RWPE2 (cell line): ENCODE measurements at regions not wholly inside any gene's neighbourhood (a gene's known extent, or its start where the extent isn't known, plus 50 kb on each side); places are given as distances from the start of the nearest gene placed in this dataset.
"Not testable (repeated sequence)": the region's sequence is repeated elsewhere in the genome, so short reads cannot be mapped to it uniquely, and the experiment has no call there.

ENCODE experiments used
- ATAC-seq: fragments of 200-7000 bp; cut with Tn5 transposase; 3 replicates; pipeline ENCODE4 v1.9.1; 2021; ENCODE audit warnings: low read depth
- DNase-seq: peaks from one replicate; pipeline ENCODE4 v3.0.0-alpha.2; 2020; ENCODE audit warnings: low spot score
- H3K27ac ChIP-seq: fragments of 450-650 bp; 2 replicates; pipeline ENCODE4 v1.5.1; 2017; ENCODE audit warnings: mild to moderate bottlenecking; ENCODE audit not compliant: poor library complexity, severe bottlenecking
- H3K27me3 ChIP-seq: fragments of 250-450 bp; sonication (Bioruptor Pico); 2 replicates; pipeline ENCODE4 v1.5.1; 2021; ENCODE audit warnings: mild to moderate bottlenecking, moderate library complexity; ENCODE audit not compliant: insufficient read depth, poor library complexity, severe bottlenecking
- H3K36me3 ChIP-seq: fragments of 250-450 bp; sonication (Bioruptor Pico); 2 replicates; pipeline ENCODE4 v1.5.1; 2020; ENCODE audit warnings: low read depth, mild to moderate bottlenecking, moderate library complexity
- H3K4me1 ChIP-seq: fragments of 250-450 bp; sonication (Bioruptor Pico); 2 replicates; pipeline ENCODE4 v1.5.1; 2021; ENCODE audit warnings: mild to moderate bottlenecking, moderate library complexity; ENCODE audit not compliant: insufficient read depth, poor library complexity, severe bottlenecking
- H3K4me3 ChIP-seq: fragments of 250-450 bp; sonication (Bioruptor Pico); 2 replicates; pipeline ENCODE4 v1.5.1; 2021; ENCODE audit warnings: mild to moderate bottlenecking, moderate library complexity; ENCODE audit not compliant: severe bottlenecking
- H3K9me3 ChIP-seq: fragments of 250-450 bp; sonication (Bioruptor Pico); 2 replicates; pipeline ENCODE4 v1.5.1; 2021; ENCODE audit warnings: mild to moderate bottlenecking, moderate library complexity; ENCODE audit not compliant: severe bottlenecking
- TF ChIP-seq, protein P1 (sequence below): fragments of 450-650 bp; IDR thresholded peaks from one replicate; pipeline ENCODE4 v1.5.1; 2017; ENCODE audit warnings: mild to moderate bottlenecking, moderate library complexity; ENCODE audit not compliant: poor library complexity, severe bottlenecking

GRCh38 chr13:57878291-57878690, 246.7 kb downstream of the PCDH17 start:
- ATAC-seq: no peak
- TF ChIP-seq, protein P1, sequence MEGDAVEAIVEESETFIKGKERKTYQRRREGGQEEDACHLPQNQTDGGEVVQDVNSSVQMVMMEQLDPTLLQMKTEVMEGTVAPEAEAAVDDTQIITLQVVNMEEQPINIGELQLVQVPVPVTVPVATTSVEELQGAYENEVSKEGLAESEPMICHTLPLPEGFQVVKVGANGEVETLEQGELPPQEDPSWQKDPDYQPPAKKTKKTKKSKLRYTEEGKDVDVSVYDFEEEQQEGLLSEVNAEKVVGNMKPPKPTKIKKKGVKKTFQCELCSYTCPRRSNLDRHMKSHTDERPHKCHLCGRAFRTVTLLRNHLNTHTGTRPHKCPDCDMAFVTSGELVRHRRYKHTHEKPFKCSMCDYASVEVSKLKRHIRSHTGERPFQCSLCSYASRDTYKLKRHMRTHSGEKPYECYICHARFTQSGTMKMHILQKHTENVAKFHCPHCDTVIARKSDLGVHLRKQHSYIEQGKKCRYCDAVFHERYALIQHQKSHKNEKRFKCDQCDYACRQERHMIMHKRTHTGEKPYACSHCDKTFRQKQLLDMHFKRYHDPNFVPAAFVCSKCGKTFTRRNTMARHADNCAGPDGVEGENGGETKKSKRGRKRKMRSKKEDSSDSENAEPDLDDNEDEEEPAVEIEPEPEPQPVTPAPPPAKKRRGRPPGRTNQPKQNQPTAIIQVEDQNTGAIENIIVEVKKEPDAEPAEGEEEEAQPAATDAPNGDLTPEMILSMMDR: no peak
- Histone ChIP-seq H3K9me3 (no peaks in the 10 kb centered on the region), H3K27me3 (no peaks in the 10 kb centered on the region), H3K4me1 (no peaks in the 10 kb centered on the region), H3K4me3 (no peak overlapping the region), H3K27ac (no peak overlapping the region), H3K36me3 (no peaks in the 10 kb centered on the region)
- no peak for DNase-seq

- ATAC-seq (no peak), DNase-seq (no peak)
- H3K4me1 ChIP-seq: no peaks in the 10 kb centered on the region
- H3K36me3 ChIP-seq: no peaks in the 10 kb centered on the region
- no peaks in the 10 kb centered on the region for H3K9me3 ChIP-seq
- no peaks in the 10 kb centered on the region for H3K27me3 ChIP-seq
- H3K27ac ChIP-seq: no peak overlapping the region
- TF ChIP-seq, protein P1: no peak
- no peak overlapping the region for H3K4me3 ChIP-seq
Observed at GRCh38 chr13:57897225-57897624, 265.7 kb downstream of the PCDH17 start.

GRCh38 chr13:57899096-57899495, 267.6 kb downstream of the PCDH17 start:
- no peak overlapping the region for H3K4me3 ChIP-seq
- H3K27me3 ChIP-seq: no peaks in the 10 kb centered on the region
- no peaks in the 10 kb centered on the region for H3K36me3 ChIP-seq
- H3K27ac ChIP-seq: no peak overlapping the region
- no peaks in the 10 kb centered on the region for H3K4me1 ChIP-seq
- TF ChIP-seq, protein P1: no peak
- no peaks in the 10 kb centered on the region for H3K9me3 ChIP-seq
- ATAC-seq (no peak), DNase-seq (no peak)

GRCh38 chr13:57909833-57910232, 278.3 kb downstream of the PCDH17 start:
- DNase-seq, H3K27ac ChIP-seq, H3K27me3 ChIP-seq, ATAC-seq, H3K4me3 ChIP-seq, H3K36me3 ChIP-seq, H3K9me3 ChIP-seq, H3K4me1 ChIP-seq: not testable (repeated sequence)

GRCh38 chr13:57918086-57918485, 286.5 kb downstream of the PCDH17 start:
- no peaks in the 10 kb centered on the region for H3K4me1 ChIP-seq
- no peaks in the 10 kb centered on the region for H3K36me3 ChIP-seq
- no peak overlapping the region for H3K27ac ChIP-seq
- ATAC-seq: no peak
- no peaks in the 10 kb centered on the region for H3K9me3 ChIP-seq
- H3K4me3 ChIP-seq: no peak overlapping the region
- no peak for DNase-seq
- peaks cover 6% of the 10 kb centered on the region for H3K27me3 ChIP-seq
- TF ChIP-seq, protein P1: no peak
